Gastroesophageal sphincter (tissue), 4 donors: ENCODE measurements at regions not wholly inside any gene's neighbourhood (a gene's known extent, or its start where the extent isn't known, plus 50 kb on each side); places are given as distances from the start of the nearest gene placed in this dataset.
"Not testable (repeated sequence)": the region's sequence is repeated elsewhere in the genome, so short reads cannot be mapped to it uniquely, and the experiment has no call there.

ENCODE experiments used
- ATAC-seq: fragments of 150-250 bp; one replicate; pipeline ENCODE4 v1.9.1; 2016; ENCODE audit warnings: mild to moderate bottlenecking, moderate library complexity
- H3K27ac ChIP-seq, 4 donors: fragments of 200-600 bp; sonication (generic) in 3 of 4; 1 replicate in 3 of 4; 2 replicates in 1 of 4; pipeline ENCODE4 v1.5.1; 2016 to 2019
- H3K27me3 ChIP-seq: fragments of 200-600 bp; sonication (generic); one replicate; pipeline ENCODE4 v1.5.1; 2019
- H3K36me3 ChIP-seq, 2 donors: fragments of 200-600 bp; sonication (generic); one replicate each; pipeline ENCODE4 v1.5.1; 2019; ENCODE audit warnings: control low read depth in 1 of 2
- H3K4me1 ChIP-seq, 3 donors: fragments of 200-600 bp; sonication (generic); 1 replicate in 2 of 3; 2 replicates in 1 of 3; pipeline ENCODE4 v1.5.1; 2016 to 2019; ENCODE audit warnings: control low read depth in 2 of 3
- H3K4me3 ChIP-seq, 2 donors: fragments of 200-600 bp; sonication (generic); one replicate each; pipeline ENCODE4 v1.5.1; 2019; ENCODE audit warnings: mild to moderate bottlenecking in 1 of 2, moderate library complexity in 1 of 2
- H3K9me3 ChIP-seq, 3 donors: fragments of 200-600 bp; sonication (generic); one replicate each; pipeline ENCODE4 v1.5.1; 2017 to 2019; ENCODE audit warnings: control low read depth in 2 of 3
- EP300 ChIP-seq: sonication (generic); formaldehyde crosslinking; IDR thresholded peaks from one replicate; pipeline ENCODE4 v1.6.1; 2017; ENCODE audit warnings: antibody characterized with exemption, mild to moderate bottlenecking
- POLR2A ChIP-seq, 2 donors: fragments of 450-650 bp; IDR thresholded peaks; one replicate each; pipeline ENCODE4 v1.6.1; 2017; ENCODE audit warnings: antibody characterized with exemption in 2 of 2, mild to moderate bottlenecking in 2 of 2, moderate library complexity in 1 of 2
- POLR2AphosphoS5 ChIP-seq: sonication (generic); formaldehyde crosslinking; IDR thresholded peaks from one replicate; pipeline ENCODE4 v1.6.1; 2017; ENCODE audit warnings: antibody characterized with exemption
- WGBS, 2 donors: methylation state at CpG; one replicate each; pipeline ENCODE4 v1.1.5; 2018; ENCODE audit warnings: low coverage in 1 of 2; 5-methylcytosine and 5-hydroxymethylcytosine counted together
- TF ChIP-seq, protein P1 (sequence below), 4 experiments: fragments of 200-600 bp in 2 of 4; fragments of 450-650 bp in 2 of 4; sonication (generic) in 1 of 4; IDR thresholded peaks; one replicate each; pipeline ENCODE4 v1.5.1; 2017 to 2019; ENCODE audit warnings: antibody characterized with exemption in 4 of 4, mild to moderate bottlenecking in 2 of 4, moderate library complexity in 2 of 4

DNA sequence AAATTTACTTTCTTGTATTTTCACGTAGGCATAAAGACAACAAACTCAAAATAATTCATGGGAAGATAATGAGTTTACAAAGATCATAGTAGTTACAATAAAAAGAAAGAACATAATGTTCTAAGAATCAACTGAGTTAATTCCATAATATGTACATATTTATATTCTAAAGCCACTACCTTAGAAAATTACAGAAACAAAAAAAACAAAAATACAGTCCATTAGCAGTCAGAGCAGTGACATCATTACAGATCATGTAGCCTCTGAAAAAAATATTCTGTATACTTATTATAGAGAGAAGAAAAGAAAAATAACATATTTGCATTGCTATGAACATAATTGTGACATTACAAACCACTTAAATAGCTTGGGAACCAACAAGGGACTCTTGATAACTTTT is 360.1 kb upstream of the RGS18 start:
- Histone ChIP-seq H3K36me3 (no peaks in the 10 kb centered on the region), H3K9me3 (no peaks in the 10 kb centered on the region), H3K27ac (no peak overlapping the region), H3K4me3 (no peak overlapping the region), H3K4me1 (no peaks in the 10 kb centered on the region), H3K27me3 (no peaks in the 10 kb centered on the region)
- TF ChIP-seq EP300 = no peak
- TF ChIP-seq POLR2A (IDR thresholded peaks at IDR 0.05) = no peak
- TF ChIP-seq POLR2AphosphoS5 = no peak
- TF ChIP-seq, protein P1, sequence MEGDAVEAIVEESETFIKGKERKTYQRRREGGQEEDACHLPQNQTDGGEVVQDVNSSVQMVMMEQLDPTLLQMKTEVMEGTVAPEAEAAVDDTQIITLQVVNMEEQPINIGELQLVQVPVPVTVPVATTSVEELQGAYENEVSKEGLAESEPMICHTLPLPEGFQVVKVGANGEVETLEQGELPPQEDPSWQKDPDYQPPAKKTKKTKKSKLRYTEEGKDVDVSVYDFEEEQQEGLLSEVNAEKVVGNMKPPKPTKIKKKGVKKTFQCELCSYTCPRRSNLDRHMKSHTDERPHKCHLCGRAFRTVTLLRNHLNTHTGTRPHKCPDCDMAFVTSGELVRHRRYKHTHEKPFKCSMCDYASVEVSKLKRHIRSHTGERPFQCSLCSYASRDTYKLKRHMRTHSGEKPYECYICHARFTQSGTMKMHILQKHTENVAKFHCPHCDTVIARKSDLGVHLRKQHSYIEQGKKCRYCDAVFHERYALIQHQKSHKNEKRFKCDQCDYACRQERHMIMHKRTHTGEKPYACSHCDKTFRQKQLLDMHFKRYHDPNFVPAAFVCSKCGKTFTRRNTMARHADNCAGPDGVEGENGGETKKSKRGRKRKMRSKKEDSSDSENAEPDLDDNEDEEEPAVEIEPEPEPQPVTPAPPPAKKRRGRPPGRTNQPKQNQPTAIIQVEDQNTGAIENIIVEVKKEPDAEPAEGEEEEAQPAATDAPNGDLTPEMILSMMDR (IDR thresholded peaks at IDR 0.05) = no peak
- 75% methylated on average over 1 of the region's 1 CpG for WGBS, 2 donors
- ATAC-seq = no peak

DNA sequence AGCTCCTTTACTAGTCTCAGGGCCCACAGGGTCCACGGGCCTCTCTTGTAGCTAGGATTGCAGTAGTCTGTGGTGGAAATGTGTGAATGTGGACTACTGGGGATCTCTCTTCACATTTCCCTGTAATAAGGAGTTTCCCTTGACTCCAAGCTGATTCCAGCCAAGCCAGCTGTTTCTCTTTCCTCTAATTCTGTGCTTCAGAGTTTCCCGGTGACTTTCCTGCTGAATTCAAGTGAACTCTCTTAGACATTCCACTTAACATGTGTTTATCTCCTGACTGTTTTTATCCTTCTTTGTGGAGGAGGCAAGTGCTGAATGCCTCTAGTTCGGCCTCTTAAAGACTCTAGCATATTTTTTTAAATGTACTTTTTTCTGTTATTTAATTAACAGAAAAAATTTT is 354.0 kb upstream of the RGS18 start:
- Histone ChIP-seq H3K27ac (no peak overlapping the region), H3K27me3 (no peaks in the 10 kb centered on the region), H3K4me3 (no peak overlapping the region), H3K4me1 (no peaks in the 10 kb centered on the region), H3K36me3 (no peaks in the 10 kb centered on the region), H3K9me3 (no peaks in the 10 kb centered on the region)
- WGBS, 2 donors = 41 to 43% methylated on average over 1 to 3 of the region's 3 CpGs
- TF ChIP-seq POLR2A (IDR thresholded peaks at IDR 0.05) = no peak
- no peak for ATAC-seq

DNA sequence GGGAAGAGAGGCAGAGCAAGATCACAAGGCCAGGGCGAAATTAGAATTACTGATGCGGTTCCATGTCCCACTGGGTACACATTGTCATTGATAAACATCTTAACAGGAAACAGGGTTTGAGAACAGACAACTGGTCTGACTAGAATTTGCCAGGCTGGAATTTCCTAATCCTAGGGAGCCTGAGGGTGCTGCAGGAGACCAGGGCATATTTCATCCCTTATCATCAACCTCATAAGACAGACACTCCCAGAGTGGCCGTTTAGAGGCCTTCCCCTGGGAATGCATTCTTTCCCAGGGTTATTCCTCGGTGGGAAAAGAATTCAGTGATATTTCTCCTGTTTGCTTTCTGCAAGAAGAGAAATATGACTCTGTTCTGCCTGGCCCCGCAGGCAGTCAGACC is 344.7 kb upstream of the RGS18 start:
- H3K27me3 ChIP-seq, ATAC-seq, H3K27ac ChIP-seq, H3K36me3 ChIP-seq, H3K4me3 ChIP-seq, H3K4me1 ChIP-seq, H3K9me3 ChIP-seq: not testable (repeated sequence)
- 81 to 85% methylated on average over 5 of the region's 5 CpGs for WGBS, 2 donors

DNA sequence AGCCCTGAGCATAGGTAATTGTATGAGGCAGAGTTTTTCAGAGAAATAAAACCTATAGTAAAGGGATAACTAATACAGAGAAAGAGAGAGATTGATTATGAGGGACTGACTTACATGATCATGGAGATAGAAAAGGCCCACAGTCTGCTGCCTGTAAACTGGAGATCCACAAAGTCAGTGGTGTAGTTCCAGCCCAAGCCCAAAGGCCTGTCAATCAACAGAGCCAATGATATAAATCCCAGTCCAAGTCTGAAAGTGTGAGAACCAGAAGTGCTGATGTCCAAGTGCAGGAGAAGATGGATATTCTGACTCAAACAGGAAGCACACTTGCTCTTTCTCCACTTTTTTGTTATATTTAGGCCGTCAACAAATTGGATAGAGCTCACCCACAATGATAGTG is 340.1 kb upstream of the RGS18 start:
- H3K27ac ChIP-seq = no peak overlapping the region
- 56 to 85% methylated on average over 1 of the region's 1 CpG for WGBS, 2 donors
- peaks cover 0 to 1% (median 0%) of the 10 kb centered on the region in 3 donors for H3K4me1 ChIP-seq
- no peaks in the 10 kb centered on the region for H3K36me3 ChIP-seq
- H3K9me3 ChIP-seq = peaks cover 0 to 7% (median 0%) of the 10 kb centered on the region in 3 donors
- no peak for ATAC-seq
- TF ChIP-seq POLR2AphosphoS5 (no peak), POLR2A (IDR thresholded peaks at IDR 0.05) (no peak), EP300 (no peak)
- TF ChIP-seq, protein P1 (IDR thresholded peaks at IDR 0.05) = no peak
- no peaks in the 10 kb centered on the region for H3K27me3 ChIP-seq
- no peak overlapping the region for H3K4me3 ChIP-seq

DNA sequence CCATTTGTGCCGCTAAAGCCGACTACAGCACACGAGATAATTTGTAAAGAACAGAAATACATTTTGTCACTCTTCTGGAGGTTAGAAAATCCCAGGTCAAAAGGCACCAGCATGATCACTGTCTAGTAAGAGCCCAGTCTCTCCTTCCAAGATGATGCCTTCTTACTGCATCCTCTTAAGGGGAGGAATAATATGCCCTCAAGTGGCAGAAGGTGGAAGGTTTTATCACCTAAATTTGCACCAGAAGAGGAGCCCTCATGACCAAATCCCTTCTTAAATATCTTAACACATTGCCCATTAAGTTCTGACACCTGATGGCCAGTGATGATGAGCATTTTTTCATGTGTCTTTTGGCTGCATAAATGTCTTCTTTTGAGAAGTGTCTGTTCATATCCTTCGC is 326.7 kb upstream of the RGS18 start:
- H3K4me3 ChIP-seq = no peak overlapping the region
- TF ChIP-seq, protein P1 (IDR thresholded peaks at IDR 0.05) = no peak
- TF ChIP-seq POLR2AphosphoS5 = no peak
- TF ChIP-seq POLR2A (IDR thresholded peaks at IDR 0.05) = no peak
- no peak for TF ChIP-seq EP300
- H3K27ac ChIP-seq = no peak overlapping the region
- H3K9me3 ChIP-seq = no peaks in the 10 kb centered on the region
- 72 to 76% methylated on average over 3 to 4 of the region's 4 CpGs for WGBS, 2 donors
- no peaks in the 10 kb centered on the region for H3K4me1 ChIP-seq
- H3K36me3 ChIP-seq = no peaks in the 10 kb centered on the region
- ATAC-seq = no peak
- H3K27me3 ChIP-seq = no peaks in the 10 kb centered on the region

DNA sequence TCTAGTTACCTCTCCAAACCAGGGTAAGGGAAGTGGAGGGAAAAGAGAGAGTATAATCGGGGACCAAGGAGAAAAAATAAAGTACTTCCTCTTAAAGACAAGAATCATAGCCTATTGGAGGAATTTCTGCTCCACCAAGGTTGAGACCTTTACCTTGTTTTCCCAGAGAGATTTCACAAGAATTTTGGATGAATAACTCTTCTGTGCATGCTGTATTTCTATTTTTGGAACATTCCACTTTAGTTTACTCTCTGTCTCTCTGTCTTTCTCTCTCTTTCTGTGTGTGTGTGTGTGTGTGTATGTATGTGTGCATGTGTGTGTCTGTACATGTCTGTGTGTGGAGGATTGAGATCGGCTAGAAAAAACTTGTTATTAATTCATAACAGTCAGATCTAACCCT is 318.4 kb upstream of the RGS18 start:
- peaks cover 0 to 3% (median 0%) of the 10 kb centered on the region in 3 donors for H3K4me1 ChIP-seq
- no peaks in the 10 kb centered on the region for H3K36me3 ChIP-seq
- H3K27me3 ChIP-seq = no peaks in the 10 kb centered on the region
- no peak overlapping the region for H3K27ac ChIP-seq
- H3K4me3 ChIP-seq = no peak overlapping the region
- WGBS, 2 donors = 53% methylated on average over 2 of the region's 2 CpGs; no CpG with 5 or more reads in 1 of the 2 donors
- ATAC-seq = no peak
- H3K9me3 ChIP-seq = no peaks in the 10 kb centered on the region
- TF ChIP-seq EP300 (no peak), POLR2A (IDR thresholded peaks at IDR 0.05) (no peak), POLR2AphosphoS5 (no peak)
- TF ChIP-seq, protein P1 (IDR thresholded peaks at IDR 0.05) = no peak
